ENCODE measurements at regions not wholly inside any gene's neighbourhood (a gene's known extent, or its start where the extent isn't known, plus 50 kb on each side); places are given as distances from the start of the nearest gene placed in this dataset.
"Not testable (repeated sequence)": the region's sequence is repeated elsewhere in the genome, so short reads cannot be mapped to it uniquely, and the experiment has no call there.

GRCh38 chr7:106367664-106368063 lies 82.9 kb upstream of the NAMPT start:
- 74 to 90% methylated on average over 3 of the region's 3 CpGs for WGBS, 2 donors
- TF ChIP-seq, protein P1, sequence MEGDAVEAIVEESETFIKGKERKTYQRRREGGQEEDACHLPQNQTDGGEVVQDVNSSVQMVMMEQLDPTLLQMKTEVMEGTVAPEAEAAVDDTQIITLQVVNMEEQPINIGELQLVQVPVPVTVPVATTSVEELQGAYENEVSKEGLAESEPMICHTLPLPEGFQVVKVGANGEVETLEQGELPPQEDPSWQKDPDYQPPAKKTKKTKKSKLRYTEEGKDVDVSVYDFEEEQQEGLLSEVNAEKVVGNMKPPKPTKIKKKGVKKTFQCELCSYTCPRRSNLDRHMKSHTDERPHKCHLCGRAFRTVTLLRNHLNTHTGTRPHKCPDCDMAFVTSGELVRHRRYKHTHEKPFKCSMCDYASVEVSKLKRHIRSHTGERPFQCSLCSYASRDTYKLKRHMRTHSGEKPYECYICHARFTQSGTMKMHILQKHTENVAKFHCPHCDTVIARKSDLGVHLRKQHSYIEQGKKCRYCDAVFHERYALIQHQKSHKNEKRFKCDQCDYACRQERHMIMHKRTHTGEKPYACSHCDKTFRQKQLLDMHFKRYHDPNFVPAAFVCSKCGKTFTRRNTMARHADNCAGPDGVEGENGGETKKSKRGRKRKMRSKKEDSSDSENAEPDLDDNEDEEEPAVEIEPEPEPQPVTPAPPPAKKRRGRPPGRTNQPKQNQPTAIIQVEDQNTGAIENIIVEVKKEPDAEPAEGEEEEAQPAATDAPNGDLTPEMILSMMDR (IDR thresholded peaks at IDR 0.05; ENCODE audit: control extremely low read depth, extremely low read depth), result no peak
- Histone ChIP-seq H3K27ac (ENCODE audit: low read depth in 1 of 2, low read length in 1 of 2) (no peak overlapping the region), H3K27me3 (ENCODE audit: control insufficient read depth in 3 of 3, insufficient read depth in 3 of 3, low read length in 2 of 3) (no peaks in the 10 kb centered on the region), H3K4me1 (ENCODE audit: control insufficient read depth in 5 of 5, insufficient read depth in 5 of 5, low read length in 5 of 5) (peaks cover 0 to 3% (median 0%) of the 10 kb centered on the region in 5 donors), H3K9me3 (ENCODE audit: control insufficient read depth in 4 of 4, insufficient read depth in 3 of 4, low read length in 3 of 4) (peaks cover 0 to 2% (median 0%) of the 10 kb centered on the region in 4 donors), H3K4me3 (no peak overlapping the region), H3K36me3 (ENCODE audit: control insufficient read depth in 4 of 4, insufficient read depth in 4 of 4, low read length in 4 of 4) (no peaks in the 10 kb centered on the region), H3K9ac (ENCODE audit: insufficient read depth in 1 of 2, low read length in 2 of 2) (no peak overlapping the region)
- DNase-seq (no peak), ATAC-seq (ENCODE audit: insufficient read depth, low FRiP score) (no peak)

GRCh38 chr7:106367018-106367420 lies 82.2 kb upstream of the NAMPT start:
- TF ChIP-seq, protein P1 (IDR thresholded peaks at IDR 0.05; ENCODE audit: control extremely low read depth, extremely low read depth), result no peak
- H3K9me3 ChIP-seq (ENCODE audit: control insufficient read depth in 4 of 4, insufficient read depth in 3 of 4, low read length in 3 of 4), result peaks cover 0 to 2% (median 0%) of the 10 kb centered on the region in 4 donors
- no peak overlapping the region for H3K27ac ChIP-seq (ENCODE audit: low read depth in 1 of 2, low read length in 1 of 2)
- 68 to 73% methylated on average over 3 of the region's 3 CpGs for WGBS, 2 donors
- H3K36me3 ChIP-seq (ENCODE audit: control insufficient read depth in 4 of 4, insufficient read depth in 4 of 4, low read length in 4 of 4), result no peaks in the 10 kb centered on the region
- no peak for ATAC-seq (ENCODE audit: insufficient read depth, low FRiP score)
- peaks cover 0 to 3% (median 0%) of the 10 kb centered on the region in 5 donors for H3K4me1 ChIP-seq (ENCODE audit: control insufficient read depth in 5 of 5, insufficient read depth in 5 of 5, low read length in 5 of 5)
- no peak overlapping the region for H3K9ac ChIP-seq (ENCODE audit: insufficient read depth in 1 of 2, low read length in 2 of 2)
- DNase-seq, result no peak
- H3K4me3 ChIP-seq, result no peak overlapping the region
- no peaks in the 10 kb centered on the region for H3K27me3 ChIP-seq (ENCODE audit: control insufficient read depth in 3 of 3, insufficient read depth in 3 of 3, low read length in 2 of 3)

GRCh38 chr7:106365252-106366005 lies 80.6 kb upstream of the NAMPT start:
- H3K27ac ChIP-seq (ENCODE audit: low read depth in 1 of 2, low read length in 1 of 2), result peak overlapping the region in 1 of 2 donors; percentile 75

DNA sequence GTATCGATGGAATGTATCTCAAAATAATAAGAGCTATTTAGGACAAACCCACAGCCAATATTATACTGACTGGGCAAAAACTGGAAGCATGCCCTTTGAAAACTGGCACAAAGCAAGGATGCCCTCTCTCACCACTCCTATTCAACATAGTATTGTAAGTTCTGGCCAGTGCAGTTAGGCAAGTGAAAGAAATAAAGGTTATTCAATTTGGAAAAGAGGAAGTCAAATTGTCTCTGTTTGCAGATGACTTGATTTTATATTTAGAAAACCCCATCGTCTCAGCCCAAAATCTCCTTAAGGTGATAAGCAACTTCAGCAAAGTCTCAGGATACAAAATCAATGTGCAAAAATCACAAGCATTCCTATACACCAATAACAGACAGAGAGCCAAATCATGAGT lies 77.7 kb upstream of the NAMPT start:
- not testable (repeated sequence) for H3K27ac ChIP-seq (ENCODE audit: low read depth in 1 of 2, low read length in 1 of 2); DNase-seq; H3K4me3 ChIP-seq; H3K9me3 ChIP-seq (ENCODE audit: control insufficient read depth in 4 of 4, insufficient read depth in 3 of 4, low read length in 3 of 4); ATAC-seq (ENCODE audit: insufficient read depth, low FRiP score); H3K4me1 ChIP-seq (ENCODE audit: control insufficient read depth in 5 of 5, insufficient read depth in 5 of 5, low read length in 5 of 5); H3K9ac ChIP-seq (ENCODE audit: insufficient read depth in 1 of 2, low read length in 2 of 2); H3K36me3 ChIP-seq (ENCODE audit: control insufficient read depth in 4 of 4, insufficient read depth in 4 of 4, low read length in 4 of 4); H3K27me3 ChIP-seq (ENCODE audit: control insufficient read depth in 3 of 3, insufficient read depth in 3 of 3, low read length in 2 of 3)
- WGBS, 2 donors, result 72 to 73% methylated on average over 2 of the region's 2 CpGs

More at GRCh38 chr7:106365252-106366005, 80.6 kb upstream of the NAMPT start:
- Histone ChIP-seq H3K9ac (ENCODE audit: insufficient read depth in 1 of 2, low read length in 2 of 2) (no peak overlapping the region), H3K36me3 (ENCODE audit: control insufficient read depth in 4 of 4, insufficient read depth in 4 of 4, low read length in 4 of 4) (no peaks in the 10 kb centered on the region), H3K4me1 (ENCODE audit: control insufficient read depth in 5 of 5, insufficient read depth in 5 of 5, low read length in 5 of 5) (no peaks in the 10 kb centered on the region), H3K4me3 (no peak overlapping the region), H3K9me3 (ENCODE audit: control insufficient read depth in 4 of 4, insufficient read depth in 3 of 4, low read length in 3 of 4) (no peaks in the 10 kb centered on the region), H3K27me3 (ENCODE audit: control insufficient read depth in 3 of 3, insufficient read depth in 3 of 3, low read length in 2 of 3) (no peaks in the 10 kb centered on the region)
- DNase-seq, result peak in 2 of 3 donors; percentile 19 to 34
- 39 to 49% methylated on average over 3 of the region's 3 CpGs for WGBS, 2 donors
- peak; percentile 58 for ATAC-seq (ENCODE audit: insufficient read depth, low FRiP score)
- TF ChIP-seq, protein P1 (IDR thresholded peaks at IDR 0.05; ENCODE audit: control extremely low read depth, extremely low read depth), result no peak

All from lung (tissue), 11 donors.